HepG2 (cell line): ENCODE measurements at regions not wholly inside any gene's neighbourhood (a gene's known extent, or its start where the extent isn't known, plus 50 kb on each side); places are given as distances from the start of the nearest gene placed in this dataset.

Source experiments
- ATAC-seq: fragments of 200-7000 bp; cut with Tn5 transposase; 3 replicates; pipeline ENCODE4 v1.9.1; 2020; ENCODE audit warnings: mild to moderate bottlenecking, moderate library complexity
- BruUV-seq: library from RNA; stranded (reverse); fragments of 400-500 nt; replicated peaks from 2 replicates; lab custom pipeline; 2021; lab: Mats Ljungman, UMichigan
- CTCF ChIA-PET: fragments of 300-600 bp; formaldehyde crosslinking; extraction: SDS; loops from one replicate; lab custom pipeline; 2021; ENCODE audit warnings: low total read pairs, inconsistent platforms, low intra/inter-chr PET ratio; lab: Yijun Ruan, JAX
- POLR2A ChIA-PET: fragments of 350-600 bp; sonication (Branson Sonifier 250); formaldehyde crosslinking; loops from one replicate; lab custom pipeline; 2020; ENCODE audit warnings: antibody characterized with exemption, inconsistent platforms; lab: Yijun Ruan, JAX
- DNase-seq: peaks from one replicate; pipeline ENCODE4 v3.0.0-alpha.2; 2015; ENCODE audit warnings: low spot score
- FAIRE-seq: peaks from 3 replicates; lab custom pipeline; 2011; peaks lifted over from hg19 to GRCh38; lab: Jason Lieb, UNC
- H2AFZ ChIP-seq: one replicate; pipeline ENCODE4 v1.6.1; 2011; ENCODE audit warnings: low read length, inconsistent platforms
- H3K27ac ChIP-seq: fragments of 300-600 bp; 3 replicates; pipeline ENCODE4 v1.8.0; 2011; ENCODE audit warnings: mixed run types, mild to moderate bottlenecking, mixed read lengths, low read length, inconsistent platforms; ENCODE audit not compliant: insufficient read depth; ENCODE audit errors: extremely low read length
- H3K27me3 ChIP-seq, 2 experiments: fragments of 200-600 bp in 1 of 2; 2 replicates in 1 of 2; 3 replicates in 1 of 2; pipeline versions ENCODE4 v1.6.0 to v1.8.0; 2011; ENCODE audit warnings: low read length in 2 of 2, mild to moderate bottlenecking in 2 of 2, moderate library complexity in 2 of 2, inconsistent platforms in 1 of 2; ENCODE audit not compliant: insufficient read depth in 2 of 2, control insufficient read depth in 1 of 2
- H3K36me3 ChIP-seq, 2 experiments: fragments of 200-600 bp in 1 of 2; replicated peaks in 1 of 2; 2 replicates in 1 of 2; 3 replicates in 1 of 2; pipeline versions ENCODE4 v1.5.1 to v1.8.0; 2011; ENCODE audit warnings: low read length in 2 of 2, inconsistent platforms in 1 of 2; ENCODE audit not compliant: insufficient read depth in 2 of 2, control insufficient read depth in 1 of 2
- H3K4me1 ChIP-seq: 2 replicates; pipeline ENCODE4 v1.5.1; 2012; ENCODE audit warnings: low read length, inconsistent platforms; ENCODE audit not compliant: insufficient read depth
- H3K4me2 ChIP-seq: 2 replicates; pipeline ENCODE4 v1.6.0; 2011; ENCODE audit warnings: low read depth, low read length, inconsistent platforms
- H3K4me3 ChIP-seq, 3 experiments: fragments of 200-600 bp in 1 of 3; sonication (generic), shearing (Covaris generic) in 1 of 3; replicated peaks in 1 of 3; 2 replicates each; pipeline ENCODE4 v1.5.1; 2011 to 2016; ENCODE audit warnings: low read length in 3 of 3, inconsistent platforms in 2 of 3, low read depth in 2 of 3, mild to moderate bottlenecking in 2 of 3, control low read depth in 1 of 3, mixed read lengths in 1 of 3; ENCODE audit not compliant: insufficient read depth in 1 of 3
- H3K79me2 ChIP-seq: one replicate; pipeline ENCODE4 v1.6.1; 2011; ENCODE audit warnings: low read length, inconsistent platforms; ENCODE audit not compliant: insufficient read depth
- H3K9ac ChIP-seq: 2 replicates; pipeline ENCODE4 v1.6.0; 2011; ENCODE audit warnings: mild to moderate bottlenecking, low read depth, low read length, inconsistent platforms; ENCODE audit not compliant: insufficient read depth
- H3K9me3 ChIP-seq: 2 replicates; pipeline ENCODE4 v1.5.1; 2012; ENCODE audit warnings: mild to moderate bottlenecking, low read length
- H4K20me1 ChIP-seq: 2 replicates; pipeline ENCODE4 v1.6.0; 2011; ENCODE audit warnings: inconsistent platforms, mild to moderate bottlenecking, low read length, moderate library complexity; ENCODE audit not compliant: insufficient read depth
- GPN1 ChIP-seq: sonication (generic); formaldehyde crosslinking; IDR thresholded peaks from 2 replicates; pipeline ENCODE4 v1.5.1; 2020; ENCODE audit warnings: missing genetic modification reagents, borderline replicate concordance
- HMG20A ChIP-seq: IDR thresholded peaks from 2 replicates; pipeline ENCODE4 v1.6.1; 2016; ENCODE audit warnings: borderline replicate concordance
- KLF16 ChIP-seq, 2 experiments: sonication (generic) in 1 of 2; formaldehyde crosslinking in 1 of 2; IDR thresholded peaks; 2 replicates each; pipeline versions ENCODE4 v1.6.1 to v1.8.0; 2016 to 2023; ENCODE audit warnings: missing genetic modification reagents in 2 of 2, missing compliant biosample characterization in 1 of 2
- MTA3 ChIP-seq: sonication (generic); formaldehyde crosslinking; IDR thresholded peaks from 2 replicates; pipeline ENCODE4 v1.4.0; 2020; ENCODE audit warnings: missing genetic modification reagents
- MXI1 ChIP-seq: IDR thresholded peaks from 3 replicates; pipeline ENCODE4 v1.6.1; 2012; ENCODE audit warnings: low read depth, low read length, inconsistent platforms, borderline replicate concordance
- RFXAP ChIP-seq: sonication (generic); formaldehyde crosslinking; IDR thresholded peaks from 2 replicates; pipeline ENCODE4 v1.4.0; 2020; ENCODE audit warnings: missing genetic modification reagents, borderline replicate concordance
- RXRA ChIP-seq: sonication (generic); formaldehyde crosslinking; IDR thresholded peaks from 2 replicates; pipeline ENCODE4 v1.5.1; 2020; ENCODE audit warnings: missing genetic modification reagents
- SALL1 ChIP-seq: sonication (generic); formaldehyde crosslinking; IDR thresholded peaks from 2 replicates; pipeline ENCODE4 v1.8.0; 2022; ENCODE audit warnings: mild to moderate bottlenecking, missing genetic modification reagents
- SNAPC2 ChIP-seq: sonication (generic); formaldehyde crosslinking; IDR thresholded peaks from 2 replicates; pipeline ENCODE4 v1.8.1; 2022; ENCODE audit warnings: mild to moderate bottlenecking, missing genetic modification reagents
- SP2 ChIP-seq: sonication (generic); formaldehyde crosslinking; IDR thresholded peaks from 2 replicates; pipeline ENCODE4 v1.5.1; 2020; ENCODE audit warnings: mild to moderate bottlenecking, missing genetic modification reagents
- TRIM24 ChIP-seq: sonication (generic); formaldehyde crosslinking; IDR thresholded peaks from 2 replicates; pipeline ENCODE4 v1.8.0; 2022; ENCODE audit warnings: mild to moderate bottlenecking, missing genetic modification reagents
- ZBTB1 ChIP-seq: sonication (generic); formaldehyde crosslinking; IDR thresholded peaks from 2 replicates; pipeline ENCODE4 v1.4.0; 2020; ENCODE audit warnings: missing genetic modification reagents, borderline replicate concordance
- ZNF430 ChIP-seq: sonication (generic); formaldehyde crosslinking; IDR thresholded peaks from 2 replicates; pipeline ENCODE4 v1.9.0; 2021; ENCODE audit warnings: mild to moderate bottlenecking, missing genetic modification reagents
- ZNF530 ChIP-seq: sonication (generic); formaldehyde crosslinking; IDR thresholded peaks from 2 replicates; pipeline ENCODE4 v1.5.0; 2020; ENCODE audit warnings: low read depth, mild to moderate bottlenecking, missing genetic modification reagents
- ZNF619 ChIP-seq: sonication (generic); formaldehyde crosslinking; IDR thresholded peaks from 2 replicates; pipeline ENCODE4 v1.4.0; 2020; ENCODE audit warnings: mild to moderate bottlenecking, missing genetic modification reagents
- ZNF841 ChIP-seq: sonication (generic); formaldehyde crosslinking; IDR thresholded peaks from 2 replicates; pipeline ENCODE4 v1.8.1; 2023; ENCODE audit warnings: missing genetic modification reagents, borderline replicate concordance
- WGBS: methylation state at CpG from one replicate; pipeline ENCODE4 v1.1.6; 2017; ENCODE audit warnings: low lambda C conversion rate; 5-methylcytosine and 5-hydroxymethylcytosine counted together
- in situ Hi-C: cut with HindIII; loops from 2 replicates; pipeline ENCODE4 v1.10.0; 2017; ENCODE audit warnings: low pct_unique_long_range_greater_than_20kb; ENCODE audit not compliant: extremely low pct_ligation_motif_present
- intact Hi-C: fragments of 100-400 bp; cut with micrococcal nuclease; formaldehyde crosslinking; loops from one replicate; pipeline ENCODE4 v1.10.0; 2022; ENCODE audit not compliant: unreplicated experiment
- TF ChIP-seq, protein P1 (sequence below): sonication (generic); formaldehyde crosslinking; IDR thresholded peaks from 2 replicates; pipeline ENCODE4 v1.5.1; 2020; ENCODE audit warnings: mild to moderate bottlenecking, missing genetic modification reagents, moderate library complexity
- TF ChIP-seq, protein P2 (sequence below): sonication (generic); formaldehyde crosslinking; IDR thresholded peaks from 2 replicates; pipeline ENCODE4 v1.5.0; 2020; ENCODE audit warnings: mild to moderate bottlenecking, missing genetic modification reagents, moderate library complexity

DNA sequence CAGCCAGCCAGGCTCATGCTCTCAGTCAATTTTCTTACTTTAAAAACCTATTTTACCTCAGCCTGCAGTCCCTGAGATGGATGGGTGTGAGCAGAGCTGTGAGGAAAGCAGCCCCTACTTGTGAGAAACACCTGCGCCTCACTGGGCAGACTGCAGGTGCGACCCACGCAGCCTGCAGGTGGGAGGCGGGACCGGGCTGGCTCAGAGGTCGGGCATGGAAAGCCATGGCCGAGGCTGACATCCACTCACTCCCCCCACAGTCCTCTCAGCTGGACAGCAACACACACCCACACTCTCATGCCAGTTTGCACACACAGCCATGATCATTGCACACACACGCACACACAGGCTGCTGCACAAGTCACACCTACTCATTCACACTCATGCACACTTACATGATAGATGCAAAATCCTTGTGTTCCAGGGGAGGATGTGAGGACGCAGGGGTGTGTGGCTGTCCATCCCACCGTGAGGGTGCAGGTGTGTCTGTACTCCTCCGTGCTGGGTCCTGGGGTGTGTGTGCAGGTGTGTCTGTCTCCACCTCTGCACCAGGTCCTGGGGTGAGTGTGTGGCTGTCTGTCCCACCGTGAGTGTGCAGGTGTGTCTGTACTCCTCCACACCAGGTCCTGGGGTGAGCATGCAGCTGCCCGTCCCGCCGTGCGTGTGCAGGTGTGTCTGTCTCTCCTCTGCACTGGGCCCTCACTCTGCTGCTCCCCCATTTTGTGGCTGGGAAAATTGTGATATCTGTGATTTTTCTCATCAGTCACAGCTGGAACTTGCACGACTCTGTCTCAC, 166.5 kb downstream of the RTP5 start (continued):
- TF ChIP-seq, protein P1, sequence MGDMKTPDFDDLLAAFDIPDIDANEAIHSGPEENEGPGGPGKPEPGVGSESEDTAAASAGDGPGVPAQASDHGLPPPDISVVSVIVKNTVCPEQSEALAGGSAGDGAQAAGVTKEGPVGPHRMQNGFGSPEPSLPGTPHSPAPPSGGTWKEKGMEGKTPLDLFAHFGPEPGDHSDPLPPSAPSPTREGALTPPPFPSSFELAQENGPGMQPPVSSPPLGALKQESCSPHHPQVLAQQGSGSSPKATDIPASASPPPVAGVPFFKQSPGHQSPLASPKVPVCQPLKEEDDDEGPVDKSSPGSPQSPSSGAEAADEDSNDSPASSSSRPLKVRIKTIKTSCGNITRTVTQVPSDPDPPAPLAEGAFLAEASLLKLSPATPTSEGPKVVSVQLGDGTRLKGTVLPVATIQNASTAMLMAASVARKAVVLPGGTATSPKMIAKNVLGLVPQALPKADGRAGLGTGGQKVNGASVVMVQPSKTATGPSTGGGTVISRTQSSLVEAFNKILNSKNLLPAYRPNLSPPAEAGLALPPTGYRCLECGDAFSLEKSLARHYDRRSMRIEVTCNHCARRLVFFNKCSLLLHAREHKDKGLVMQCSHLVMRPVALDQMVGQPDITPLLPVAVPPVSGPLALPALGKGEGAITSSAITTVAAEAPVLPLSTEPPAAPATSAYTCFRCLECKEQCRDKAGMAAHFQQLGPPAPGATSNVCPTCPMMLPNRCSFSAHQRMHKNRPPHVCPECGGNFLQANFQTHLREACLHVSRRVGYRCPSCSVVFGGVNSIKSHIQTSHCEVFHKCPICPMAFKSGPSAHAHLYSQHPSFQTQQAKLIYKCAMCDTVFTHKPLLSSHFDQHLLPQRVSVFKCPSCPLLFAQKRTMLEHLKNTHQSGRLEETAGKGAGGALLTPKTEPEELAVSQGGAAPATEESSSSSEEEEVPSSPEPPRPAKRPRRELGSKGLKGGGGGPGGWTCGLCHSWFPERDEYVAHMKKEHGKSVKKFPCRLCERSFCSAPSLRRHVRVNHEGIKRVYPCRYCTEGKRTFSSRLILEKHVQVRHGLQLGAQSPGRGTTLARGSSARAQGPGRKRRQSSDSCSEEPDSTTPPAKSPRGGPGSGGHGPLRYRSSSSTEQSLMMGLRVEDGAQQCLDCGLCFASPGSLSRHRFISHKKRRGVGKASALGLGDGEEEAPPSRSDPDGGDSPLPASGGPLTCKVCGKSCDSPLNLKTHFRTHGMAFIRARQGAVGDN = peak; percentile 17; the same call in 1 of the 2 replicates
- 0 out of 2 replicates have a peak, but pooled peaks have one; percentile 14 for TF ChIP-seq SP2 (CRISPR knock-in tag)
- no peak for TF ChIP-seq MXI1
- no peak for TF ChIP-seq RFXAP (CRISPR knock-in tag)
- TF ChIP-seq MTA3 = no peak
- TF ChIP-seq SALL1 (CRISPR knock-in tag) = 0 out of 2 replicates have a peak, but pooled peaks have one; percentile 23
- TF ChIP-seq SNAPC2 = 0 out of 2 replicates have a peak, but pooled peaks have one; percentile 48
- TF ChIP-seq ZNF530 = no peak

DNA sequence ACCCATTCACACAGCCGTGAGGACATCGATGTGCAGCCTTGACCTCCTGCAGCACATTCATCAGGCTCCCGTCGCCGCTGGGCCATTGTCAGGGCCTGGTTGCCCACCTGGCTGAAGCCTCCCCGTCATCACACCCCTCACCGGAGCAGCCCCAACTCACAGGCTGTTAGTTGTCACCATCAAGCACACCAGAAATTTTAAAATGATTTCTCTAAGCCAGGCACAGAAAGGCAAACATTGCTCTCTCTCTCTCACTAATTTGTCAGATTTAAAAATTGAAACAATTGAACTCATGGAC, 167.1 kb downstream of the RTP5 start:
- H3K27me3 ChIP-seq = peaks cover 16 to 61% of the 10 kb centered on the region in 2 experiments
- no peaks in the 10 kb centered on the region for H3K36me3 ChIP-seq
- H3K9me3 ChIP-seq = no peaks in the 10 kb centered on the region
- H3K4me3 ChIP-seq = no peak overlapping the region
- no peak for ATAC-seq
- H3K9ac ChIP-seq = no peak overlapping the region
- no peaks in the 10 kb centered on the region for H4K20me1 ChIP-seq
- no peak overlapping the region for H2AFZ ChIP-seq
- in situ Hi-C loops = no loop called here
- no peak overlapping the region for H3K27ac ChIP-seq
- ChIA-PET POLR2A (no interaction called here), CTCF (no interaction called here)
- no peak for DNase-seq
- no peak overlapping the region for H3K4me2 ChIP-seq
- intact Hi-C loops = loop anchor here (5.0 kb wide), 1 partner anchor 51 kb away; no protein-coding TSS in a partner anchor
- 56% methylated on average over 7 of the region's 7 CpGs for WGBS
- H3K4me1 ChIP-seq = peaks cover 68% of the 10 kb centered on the region
- BruUV-seq = no TSS peak
- no peak for FAIRE-seq
- no peaks in the 10 kb centered on the region for H3K79me2 ChIP-seq
- no peak for TF ChIP-seq TRIM24 (CRISPR knock-in tag)
- no peak for TF ChIP-seq RXRA (CRISPR knock-in tag)
- TF ChIP-seq ZNF430 = no peak
- no peak for TF ChIP-seq ZBTB1 (CRISPR knock-in tag)
- no peak for TF ChIP-seq GPN1 (CRISPR knock-in tag)
- no peak for TF ChIP-seq KLF16 (CRISPR knock-in tag; IDR thresholded peaks at IDR 0.05)
- TF ChIP-seq, protein P2, sequence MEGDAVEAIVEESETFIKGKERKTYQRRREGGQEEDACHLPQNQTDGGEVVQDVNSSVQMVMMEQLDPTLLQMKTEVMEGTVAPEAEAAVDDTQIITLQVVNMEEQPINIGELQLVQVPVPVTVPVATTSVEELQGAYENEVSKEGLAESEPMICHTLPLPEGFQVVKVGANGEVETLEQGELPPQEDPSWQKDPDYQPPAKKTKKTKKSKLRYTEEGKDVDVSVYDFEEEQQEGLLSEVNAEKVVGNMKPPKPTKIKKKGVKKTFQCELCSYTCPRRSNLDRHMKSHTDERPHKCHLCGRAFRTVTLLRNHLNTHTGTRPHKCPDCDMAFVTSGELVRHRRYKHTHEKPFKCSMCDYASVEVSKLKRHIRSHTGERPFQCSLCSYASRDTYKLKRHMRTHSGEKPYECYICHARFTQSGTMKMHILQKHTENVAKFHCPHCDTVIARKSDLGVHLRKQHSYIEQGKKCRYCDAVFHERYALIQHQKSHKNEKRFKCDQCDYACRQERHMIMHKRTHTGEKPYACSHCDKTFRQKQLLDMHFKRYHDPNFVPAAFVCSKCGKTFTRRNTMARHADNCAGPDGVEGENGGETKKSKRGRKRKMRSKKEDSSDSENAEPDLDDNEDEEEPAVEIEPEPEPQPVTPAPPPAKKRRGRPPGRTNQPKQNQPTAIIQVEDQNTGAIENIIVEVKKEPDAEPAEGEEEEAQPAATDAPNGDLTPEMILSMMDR (CRISPR knock-in tag) = no peak
- no peak for TF ChIP-seq ZNF619 (CRISPR knock-in tag)
- no peak for TF ChIP-seq ZNF841 (CRISPR knock-in tag)
- no peak for TF ChIP-seq HMG20A
